SU-DHL-6 (cell line): ENCODE measurements at regions not wholly inside any gene's neighbourhood (a gene's known extent, or its start where the extent isn't known, plus 50 kb on each side); places are given as distances from the start of the nearest gene placed in this dataset.

Source experiments
- H2AFZ ChIP-seq: fragments of 200-600 bp; sonication (generic); 2 replicates; pipeline ENCODE4 v1.6.1; 2014; ENCODE audit warnings: low read depth, mild to moderate bottlenecking, moderate library complexity, mixed read lengths, antibody characterized with exemption, low read length; ENCODE audit not compliant: severe bottlenecking
- H3F3A ChIP-seq: fragments of 200-600 bp; shearing (Covaris generic); 2 replicates; pipeline ENCODE4 v1.6.0; 2016; ENCODE audit warnings: antibody characterized with exemption, mild to moderate bottlenecking; ENCODE audit not compliant: insufficient read depth
- H3K27ac ChIP-seq: fragments of 200-600 bp; sonication (generic); 2 replicates; pipeline ENCODE4 v1.5.1; 2016; ENCODE audit warnings: low read depth, mild to moderate bottlenecking, low read length, moderate library complexity, mixed read lengths
- H3K27me3 ChIP-seq: fragments of 200-600 bp; sonication (generic), shearing (Covaris generic); 2 replicates; pipeline ENCODE4 v1.6.0; 2014; ENCODE audit warnings: mild to moderate bottlenecking, low read length
- H3K36me3 ChIP-seq: fragments of 200-600 bp; sonication (generic); 2 replicates; pipeline ENCODE4 v1.6.1; 2014; ENCODE audit warnings: mild to moderate bottlenecking, low read length, mixed read lengths
- H3K4me2 ChIP-seq: fragments of 300-600, 200-600 bp; shearing (Covaris generic), sonication (generic); 2 replicates; pipeline ENCODE4 v1.6.0; 2014; ENCODE audit warnings: low read length, low read depth, mild to moderate bottlenecking; ENCODE audit not compliant: poor library complexity, severe bottlenecking
- H3K4me3 ChIP-seq: fragments of 200-600 bp; sonication (generic); 2 replicates; pipeline ENCODE4 v1.5.1; 2014; ENCODE audit warnings: antibody characterized with exemption, low read length, mild to moderate bottlenecking, mixed read lengths; ENCODE audit not compliant: insufficient read depth, poor library complexity, severe bottlenecking
- H3K79me2 ChIP-seq: fragments of 200-600 bp; sonication (generic); 2 replicates; pipeline ENCODE4 v1.6.1; 2014; ENCODE audit warnings: mild to moderate bottlenecking, low read length, moderate library complexity; ENCODE audit not compliant: insufficient read depth
- H3K9ac ChIP-seq: fragments of 200-600 bp; sonication (generic); 2 replicates; pipeline ENCODE4 v1.7.0; 2014; ENCODE audit warnings: mild to moderate bottlenecking, low read length
- H3K9me2 ChIP-seq: fragments of 200-600 bp; sonication (generic); replicated peaks from 2 replicates; pipeline ENCODE4 v1.6.1; 2014; ENCODE audit warnings: low read length; ENCODE audit not compliant: insufficient read depth
- H3K9me3 ChIP-seq: fragments of 200-600 bp; sonication (generic); 2 replicates; pipeline ENCODE4 v1.6.1; 2014; ENCODE audit warnings: low read length, mixed read lengths; ENCODE audit not compliant: insufficient read depth
- H4K20me1 ChIP-seq: fragments of 200-600 bp; sonication (generic); 2 replicates; pipeline ENCODE4 v1.6.1; 2014; ENCODE audit warnings: low read depth, mild to moderate bottlenecking, antibody characterized with exemption, low read length, moderate library complexity, mixed read lengths
- EZH2phosphoT487 ChIP-seq: fragments of 200-600 bp; sonication (generic), shearing (Covaris generic); conservative IDR thresholded peaks from 2 replicates; pipeline ENCODE4 v1.6.1; 2018; ENCODE audit warnings: mild to moderate bottlenecking, antibody characterized with exemption, low read length, moderate library complexity, mixed read lengths
- TF ChIP-seq, protein P1 (sequence below): fragments of 200-600 bp; sonication (generic); IDR thresholded peaks from one replicate; pipeline ENCODE4 v1.5.1; 2017; ENCODE audit warnings: antibody characterized with exemption, mild to moderate bottlenecking, low read length, moderate library complexity; ENCODE audit not compliant: insufficient read depth, poor library complexity, severe bottlenecking

- Histone ChIP-seq H3K79me2 (no peaks in the 10 kb centered on the region), H3K9me2 (no peaks in the 10 kb centered on the region), H3K9ac (no peak overlapping the region), H4K20me1 (no peaks in the 10 kb centered on the region), H3K4me2 (no peak overlapping the region), H3K9me3 (no peaks in the 10 kb centered on the region), H3F3A (no peaks in the 10 kb centered on the region), H3K27ac (no peak overlapping the region), H3K27me3 (no peaks in the 10 kb centered on the region), H3K4me3 (no peak overlapping the region), H2AFZ (no peak overlapping the region), H3K36me3 (no peaks in the 10 kb centered on the region)
- TF ChIP-seq, protein P1, sequence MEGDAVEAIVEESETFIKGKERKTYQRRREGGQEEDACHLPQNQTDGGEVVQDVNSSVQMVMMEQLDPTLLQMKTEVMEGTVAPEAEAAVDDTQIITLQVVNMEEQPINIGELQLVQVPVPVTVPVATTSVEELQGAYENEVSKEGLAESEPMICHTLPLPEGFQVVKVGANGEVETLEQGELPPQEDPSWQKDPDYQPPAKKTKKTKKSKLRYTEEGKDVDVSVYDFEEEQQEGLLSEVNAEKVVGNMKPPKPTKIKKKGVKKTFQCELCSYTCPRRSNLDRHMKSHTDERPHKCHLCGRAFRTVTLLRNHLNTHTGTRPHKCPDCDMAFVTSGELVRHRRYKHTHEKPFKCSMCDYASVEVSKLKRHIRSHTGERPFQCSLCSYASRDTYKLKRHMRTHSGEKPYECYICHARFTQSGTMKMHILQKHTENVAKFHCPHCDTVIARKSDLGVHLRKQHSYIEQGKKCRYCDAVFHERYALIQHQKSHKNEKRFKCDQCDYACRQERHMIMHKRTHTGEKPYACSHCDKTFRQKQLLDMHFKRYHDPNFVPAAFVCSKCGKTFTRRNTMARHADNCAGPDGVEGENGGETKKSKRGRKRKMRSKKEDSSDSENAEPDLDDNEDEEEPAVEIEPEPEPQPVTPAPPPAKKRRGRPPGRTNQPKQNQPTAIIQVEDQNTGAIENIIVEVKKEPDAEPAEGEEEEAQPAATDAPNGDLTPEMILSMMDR, result no peak
- TF ChIP-seq EZH2phosphoT487, result no peak
Measured at GRCh38 chr5:82419559-82420332, 141.6 kb upstream of the RPS23 start.

- no peak overlapping the region for H3K9ac ChIP-seq
- no peaks in the 10 kb centered on the region for H3K9me3 ChIP-seq
- no peaks in the 10 kb centered on the region for H3K79me2 ChIP-seq
- no peaks in the 10 kb centered on the region for H3K36me3 ChIP-seq
- no peak overlapping the region for H3K4me2 ChIP-seq
- no peak overlapping the region for H3K4me3 ChIP-seq
- no peaks in the 10 kb centered on the region for H3K27me3 ChIP-seq
- TF ChIP-seq EZH2phosphoT487, result no peak
- TF ChIP-seq, protein P1, result no peak
- no peaks in the 10 kb centered on the region for H3F3A ChIP-seq
- H4K20me1 ChIP-seq, result no peaks in the 10 kb centered on the region
- no peaks in the 10 kb centered on the region for H3K9me2 ChIP-seq
- H3K27ac ChIP-seq, result no peak overlapping the region
- H2AFZ ChIP-seq, result no peak overlapping the region
Measured at GRCh38 chr5:82418608-82418950, 140.4 kb upstream of the RPS23 start.

- Histone ChIP-seq H3K9ac (no peak overlapping the region), H2AFZ (no peak overlapping the region), H3K27me3 (no peaks in the 10 kb centered on the region), H3K4me3 (no peak overlapping the region), H3F3A (no peaks in the 10 kb centered on the region), H3K9me3 (no peaks in the 10 kb centered on the region), H3K79me2 (no peaks in the 10 kb centered on the region), H3K27ac (no peak overlapping the region), H3K36me3 (no peaks in the 10 kb centered on the region), H3K4me2 (no peak overlapping the region), H3K9me2 (no peaks in the 10 kb centered on the region), H4K20me1 (no peaks in the 10 kb centered on the region)
- TF ChIP-seq, protein P1, result no peak
- no peak for TF ChIP-seq EZH2phosphoT487
Measured at GRCh38 chr5:82417776-82418607, 139.8 kb upstream of the RPS23 start.
